ENCODE measurements at regions not wholly inside any gene's neighbourhood (a gene's known extent, or its start where the extent isn't known, plus 50 kb on each side); places are given as distances from the start of the nearest gene placed in this dataset.

- H3K27ac ChIP-seq: no peak overlapping the region
- no peak overlapping the region for H3K9ac ChIP-seq (ENCODE audit: low read depth in 2 of 2, low read length in 2 of 2)
- no peaks in the 10 kb centered on the region for H3K36me3 ChIP-seq
- no peaks in the 10 kb centered on the region for H3K4me1 ChIP-seq
- H3K4me3 ChIP-seq: no peak overlapping the region
- no peak for TF ChIP-seq CTCF (IDR thresholded peaks at IDR 0.05)
- no peaks in the 10 kb centered on the region for H3K9me3 ChIP-seq
- no peaks in the 10 kb centered on the region for H3K27me3 ChIP-seq
- DNase-seq: no peak
- intact Hi-C loops (cut with DNase I): no loop called here
Measured at GRCh38 chr12:93002293-93003054, 73.4 kb upstream of the EEA1 start.

DNA sequence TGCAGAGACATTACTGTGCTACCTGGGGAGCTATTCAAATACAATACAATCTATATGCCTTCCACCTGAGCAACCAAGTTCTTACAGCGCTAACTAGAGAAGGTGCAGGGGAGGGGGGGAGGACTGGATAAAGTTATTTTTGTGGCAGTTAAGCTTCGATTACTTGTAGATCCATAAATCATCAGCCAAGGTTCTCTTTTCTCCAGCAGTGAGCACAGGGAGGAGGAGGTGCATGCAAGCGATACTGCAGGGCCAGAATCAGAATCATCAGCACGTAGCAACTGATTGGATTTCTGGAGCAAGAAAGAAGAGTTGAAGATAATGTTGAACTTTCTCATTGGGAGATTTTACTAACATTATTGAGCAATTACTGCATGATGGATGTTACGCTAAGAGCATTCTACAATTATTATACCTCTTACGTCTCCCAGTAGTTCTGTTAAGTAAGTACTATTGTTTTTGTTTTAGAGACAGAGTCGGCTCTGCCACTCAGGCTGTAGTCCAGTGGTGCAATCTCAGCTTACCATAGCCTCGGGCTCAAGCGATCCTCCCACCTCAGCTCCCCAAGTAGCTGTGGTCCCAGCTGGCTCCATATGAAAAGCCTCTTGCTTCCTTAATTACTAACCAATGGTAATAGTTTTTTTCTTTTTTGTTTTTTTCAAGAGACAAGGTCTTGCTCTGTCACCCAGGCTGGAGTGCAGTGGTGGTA, 74.6 kb upstream of the EEA1 start:
- Histone ChIP-seq H3K9me3 (no peaks in the 10 kb centered on the region), H3K4me3 (no peak overlapping the region), H3K27me3 (no peaks in the 10 kb centered on the region), H3K9ac (ENCODE audit: low read depth in 2 of 2, low read length in 2 of 2) (no peak overlapping the region), H3K27ac (no peak overlapping the region), H3K36me3 (no peaks in the 10 kb centered on the region), H3K4me1 (no peaks in the 10 kb centered on the region)
- DNase-seq: no peak
- intact Hi-C loops (cut with DNase I): no loop called here
- TF ChIP-seq CTCF (IDR thresholded peaks at IDR 0.05): no peak

GRCh38 chr12:93005928-93006392, 76.9 kb upstream of the EEA1 start:
- intact Hi-C loops (cut with DNase I): no loop called here
- H3K4me1 ChIP-seq: no peaks in the 10 kb centered on the region
- no peak for TF ChIP-seq CTCF (IDR thresholded peaks at IDR 0.05)
- H3K4me3 ChIP-seq: no peak overlapping the region
- H3K9me3 ChIP-seq: no peaks in the 10 kb centered on the region
- no peaks in the 10 kb centered on the region for H3K27me3 ChIP-seq
- DNase-seq: no peak
- H3K9ac ChIP-seq (ENCODE audit: low read depth in 2 of 2, low read length in 2 of 2): no peak overlapping the region
- no peak overlapping the region for H3K27ac ChIP-seq
- H3K36me3 ChIP-seq: no peaks in the 10 kb centered on the region

- no peaks in the 10 kb centered on the region for H3K36me3 ChIP-seq
- intact Hi-C loops (cut with DNase I): no loop called here
Measured at GRCh38 chr12:93006471-93007208, 77.5 kb upstream of the EEA1 start.

More at GRCh38 chr12:93006471-93007208, 77.5 kb upstream of the EEA1 start:
- no peak for DNase-seq
- Histone ChIP-seq H3K9ac (ENCODE audit: low read depth in 2 of 2, low read length in 2 of 2) (no peak overlapping the region), H3K4me1 (no peaks in the 10 kb centered on the region), H3K27ac (no peak overlapping the region), H3K9me3 (no peaks in the 10 kb centered on the region), H3K4me3 (no peak overlapping the region), H3K27me3 (no peaks in the 10 kb centered on the region)
- no peak for TF ChIP-seq CTCF (IDR thresholded peaks at IDR 0.05)
